Glutamatergic neuron (in vitro differentiated cells): ENCODE measurements at regions not wholly inside any gene's neighbourhood (a gene's known extent, or its start where the extent isn't known, plus 50 kb on each side); places are given as distances from the start of the nearest gene placed in this dataset.

Experiments
- DNase-seq: peaks from one replicate; pipeline ENCODE4 v3.0.0; 2022
- H3K27ac Mint-ChIP-seq: one replicate; pipeline ENCODE4 v1.8.0; 2020; ENCODE audit warnings: mild to moderate bottlenecking, mixed read lengths, inconsistent platforms; ENCODE audit not compliant: unreplicated experiment
- H3K27me3 Mint-ChIP-seq: one replicate; pipeline ENCODE4 v1.8.0; 2020; ENCODE audit warnings: mild to moderate bottlenecking, moderate library complexity, mixed read lengths, inconsistent platforms; ENCODE audit not compliant: unreplicated experiment
- H3K36me3 Mint-ChIP-seq: one replicate; pipeline ENCODE4 v1.8.0; 2020; ENCODE audit warnings: mild to moderate bottlenecking, mixed read lengths, inconsistent platforms; ENCODE audit not compliant: unreplicated experiment
- H3K4me1 Mint-ChIP-seq: one replicate; pipeline ENCODE4 v1.8.0; 2020; ENCODE audit warnings: mild to moderate bottlenecking, low read depth, mixed read lengths, inconsistent platforms; ENCODE audit not compliant: unreplicated experiment
- H3K4me3 Mint-ChIP-seq: one replicate; pipeline ENCODE4 v1.8.0; 2020; ENCODE audit warnings: mild to moderate bottlenecking, mixed read lengths, inconsistent platforms; ENCODE audit not compliant: unreplicated experiment
- H3K9me3 Mint-ChIP-seq: one replicate; pipeline ENCODE4 v1.8.0; 2020; ENCODE audit warnings: mild to moderate bottlenecking, moderate library complexity, mixed read lengths, inconsistent platforms; ENCODE audit not compliant: unreplicated experiment
- TF ChIP-seq, protein P1 (sequence below): fragments of 200-600 bp; sonication (generic); IDR thresholded peaks from one replicate; pipeline ENCODE4 v1.5.0; 2021; ENCODE audit not compliant: partially characterized antibody, unreplicated experiment

DNA sequence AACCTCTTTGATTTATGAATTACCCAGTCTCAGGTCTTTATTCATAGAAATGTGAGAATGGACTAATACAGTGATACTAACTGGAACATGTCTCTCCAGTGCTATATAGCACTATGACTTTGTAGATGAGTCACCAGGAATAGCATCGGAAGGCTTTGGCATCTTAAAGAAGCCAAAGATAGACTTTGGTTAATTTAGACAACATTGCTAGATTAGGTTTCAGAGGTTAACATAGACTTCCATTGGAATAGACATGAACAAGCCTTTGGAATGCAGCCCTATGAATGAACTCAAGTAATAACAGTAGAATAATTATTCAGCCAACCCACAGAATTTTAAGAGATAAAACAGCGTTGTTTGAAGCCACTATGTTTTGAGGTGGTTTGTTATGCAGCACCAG is 169.2 kb downstream of the HGF start:
- Mint-ChIP-seq H3K36me3 (no peaks in the 10 kb centered on the region), H3K27ac (no peak overlapping the region), H3K4me1 (no peaks in the 10 kb centered on the region), H3K27me3 (no peaks in the 10 kb centered on the region), H3K4me3 (no peak overlapping the region), H3K9me3 (no peaks in the 10 kb centered on the region)
- DNase-seq, result no peak
- TF ChIP-seq, protein P1, sequence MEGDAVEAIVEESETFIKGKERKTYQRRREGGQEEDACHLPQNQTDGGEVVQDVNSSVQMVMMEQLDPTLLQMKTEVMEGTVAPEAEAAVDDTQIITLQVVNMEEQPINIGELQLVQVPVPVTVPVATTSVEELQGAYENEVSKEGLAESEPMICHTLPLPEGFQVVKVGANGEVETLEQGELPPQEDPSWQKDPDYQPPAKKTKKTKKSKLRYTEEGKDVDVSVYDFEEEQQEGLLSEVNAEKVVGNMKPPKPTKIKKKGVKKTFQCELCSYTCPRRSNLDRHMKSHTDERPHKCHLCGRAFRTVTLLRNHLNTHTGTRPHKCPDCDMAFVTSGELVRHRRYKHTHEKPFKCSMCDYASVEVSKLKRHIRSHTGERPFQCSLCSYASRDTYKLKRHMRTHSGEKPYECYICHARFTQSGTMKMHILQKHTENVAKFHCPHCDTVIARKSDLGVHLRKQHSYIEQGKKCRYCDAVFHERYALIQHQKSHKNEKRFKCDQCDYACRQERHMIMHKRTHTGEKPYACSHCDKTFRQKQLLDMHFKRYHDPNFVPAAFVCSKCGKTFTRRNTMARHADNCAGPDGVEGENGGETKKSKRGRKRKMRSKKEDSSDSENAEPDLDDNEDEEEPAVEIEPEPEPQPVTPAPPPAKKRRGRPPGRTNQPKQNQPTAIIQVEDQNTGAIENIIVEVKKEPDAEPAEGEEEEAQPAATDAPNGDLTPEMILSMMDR, result no peak

DNA sequence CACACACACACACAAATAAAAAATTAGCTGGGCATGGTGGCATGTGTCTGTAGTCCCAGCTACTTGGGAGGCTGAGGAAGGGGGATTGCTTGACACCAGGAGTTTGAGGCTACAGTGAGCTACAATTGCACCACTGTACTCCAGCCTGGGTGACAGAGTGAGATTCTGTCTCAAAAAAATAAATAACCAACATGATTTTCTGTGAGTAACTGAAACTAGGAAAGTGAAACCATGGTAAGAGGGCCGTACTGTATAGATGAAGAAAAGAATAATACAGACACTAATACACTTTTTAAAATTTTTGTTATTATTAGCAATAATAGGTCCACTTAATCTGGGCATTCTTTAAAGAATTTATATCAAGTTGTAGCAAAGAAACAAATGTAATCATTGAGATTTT is 170.9 kb downstream of the HGF start:
- H3K27me3 Mint-ChIP-seq, result no peaks in the 10 kb centered on the region

DNA sequence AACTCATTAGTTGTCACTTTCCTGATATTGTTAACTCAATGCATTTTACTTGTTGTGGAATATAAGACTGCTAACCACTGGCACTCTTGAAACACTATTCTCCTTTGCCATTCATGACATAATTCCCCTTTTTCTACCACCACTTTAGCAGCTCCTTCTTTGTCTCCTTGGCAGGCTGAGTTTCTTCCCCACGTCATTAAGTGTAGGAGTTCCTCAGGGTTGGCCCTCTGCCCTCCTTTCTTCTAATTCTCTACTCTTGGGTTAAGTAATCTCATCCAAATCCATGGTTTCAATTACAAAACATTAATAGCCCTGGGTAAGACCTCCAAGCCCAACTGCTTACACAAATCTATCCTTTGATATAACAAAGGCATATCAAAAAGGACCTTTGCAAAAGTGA is 175.1 kb downstream of the HGF start:
- DNase-seq, result no peak
- Mint-ChIP-seq H3K9me3 (peaks cover 2% of the 10 kb centered on the region), H3K4me3 (no peak overlapping the region), H3K27me3 (no peaks in the 10 kb centered on the region), H3K36me3 (no peaks in the 10 kb centered on the region), H3K4me1 (no peaks in the 10 kb centered on the region), H3K27ac (no peak overlapping the region)
- TF ChIP-seq, protein P1, result no peak

More for the DNA sequence above, 170.9 kb downstream of the HGF start:
- H3K36me3 Mint-ChIP-seq, result no peaks in the 10 kb centered on the region
- no peak for DNase-seq
- H3K4me3 Mint-ChIP-seq, result no peak overlapping the region
- H3K4me1 Mint-ChIP-seq, result no peaks in the 10 kb centered on the region
- no peak overlapping the region for H3K27ac Mint-ChIP-seq
- TF ChIP-seq, protein P1, result no peak
- peaks cover 2% of the 10 kb centered on the region for H3K9me3 Mint-ChIP-seq

DNA sequence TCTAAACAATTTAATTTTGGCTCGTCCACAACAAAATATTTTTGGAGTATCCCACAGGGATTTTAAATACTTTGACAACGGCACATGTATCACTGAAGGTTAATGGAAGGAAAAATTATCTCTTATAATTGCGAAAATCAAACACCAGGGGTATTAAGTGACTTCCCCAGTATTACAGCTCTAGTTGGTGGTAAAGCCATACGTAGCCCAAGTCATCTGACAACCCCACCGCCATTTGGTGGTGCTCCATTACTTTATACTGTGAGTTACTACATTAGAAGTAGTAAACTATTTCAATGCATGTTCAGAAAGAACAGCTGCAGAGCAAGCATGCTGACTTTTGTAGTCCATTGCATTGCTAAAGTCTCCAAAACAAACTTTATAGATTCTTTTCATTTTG is 179.7 kb downstream of the HGF start:
- Mint-ChIP-seq H3K27ac (no peak overlapping the region), H3K27me3 (no peaks in the 10 kb centered on the region), H3K4me3 (no peak overlapping the region), H3K36me3 (no peaks in the 10 kb centered on the region), H3K4me1 (no peaks in the 10 kb centered on the region), H3K9me3 (peaks cover 2% of the 10 kb centered on the region)
- DNase-seq, result no peak
- TF ChIP-seq, protein P1, result no peak

DNA sequence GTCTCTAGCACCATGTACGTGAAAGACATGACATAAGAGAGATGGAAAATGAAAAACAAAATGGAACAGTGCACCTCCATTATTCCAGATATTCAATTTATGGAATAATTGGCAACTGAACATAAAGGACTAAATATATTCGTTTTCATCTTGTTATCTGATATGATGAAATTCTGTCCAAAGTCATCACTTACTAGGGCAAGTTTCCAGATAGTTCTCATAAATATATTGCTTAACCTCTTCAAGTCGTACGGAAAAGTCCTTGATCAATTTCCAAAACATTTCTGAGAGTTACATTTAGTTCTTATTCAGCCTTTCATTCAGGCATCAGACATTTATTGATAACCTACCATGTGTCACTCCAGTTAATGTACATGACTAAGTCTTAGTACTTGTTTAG is 185.2 kb downstream of the HGF start:
- H3K4me1 Mint-ChIP-seq, result no peaks in the 10 kb centered on the region
- H3K36me3 Mint-ChIP-seq, result no peaks in the 10 kb centered on the region
- TF ChIP-seq, protein P1, result no peak
- H3K27ac Mint-ChIP-seq, result no peak overlapping the region
- no peaks in the 10 kb centered on the region for H3K27me3 Mint-ChIP-seq
- no peak overlapping the region for H3K4me3 Mint-ChIP-seq
- DNase-seq, result no peak
- no peaks in the 10 kb centered on the region for H3K9me3 Mint-ChIP-seq
